GM12878 (cell line): ENCODE measurements at regions not wholly inside any gene's neighbourhood (a gene's known extent, or its start where the extent isn't known, plus 50 kb on each side); places are given as distances from the start of the nearest gene placed in this dataset.

Experiments used
- ATAC-seq: fragments of 200-7000 bp; cut with Tn5 transposase; 3 replicates; pipeline ENCODE4 v1.9.1; 2020; ENCODE audit warnings: mild to moderate bottlenecking, moderate library complexity
- BruUV-seq: library from RNA; stranded (reverse); fragments of 400-500 nt; replicated peaks from 2 replicates; lab custom pipeline; 2021; lab: Mats Ljungman, UMichigan
- CTCF ChIA-PET: fragments of 300-600 bp; sonication (Branson Sonifier 250); formaldehyde crosslinking; extraction: SDS; loops from one replicate; lab custom pipeline; 2021; ENCODE audit warnings: inconsistent platforms; lab: Yijun Ruan, JAX
- POLR2A ChIA-PET: fragments of 350-600 bp; formaldehyde crosslinking; extraction: SDS; loops from one replicate; lab custom pipeline; 2021; ENCODE audit warnings: inconsistent platforms; lab: Charles Lee
- RAD21 ChIA-PET: fragments of 300-600 bp; sonication (Branson Sonifier 250); formaldehyde crosslinking; loops from one replicate; lab custom pipeline; 2023; ENCODE audit warnings: antibody characterized with exemption; ENCODE audit not compliant: unreplicated experiment; lab: Charles Lee
- SMC1A ChIA-PET: fragments of 300-600 bp; sonication (Branson Sonifier 250); formaldehyde crosslinking; loops from one replicate; lab custom pipeline; 2023; ENCODE audit not compliant: unreplicated experiment, uncharacterized antibody; lab: Charles Lee
- DNase-seq: peaks from one replicate; pipeline ENCODE4 v3.0.0-alpha.2; 2011; ENCODE audit warnings: low read depth, low spot score
- FAIRE-seq: peaks from 3 replicates; lab custom pipeline; 2011; peaks lifted over from hg19 to GRCh38; lab: Jason Lieb, UNC
- H2AFZ ChIP-seq: 2 replicates; pipeline ENCODE4 v1.6.0; 2011; ENCODE audit warnings: low read depth, low read length, control low read depth; ENCODE audit not compliant: control insufficient read depth
- H3K27ac ChIP-seq: 2 replicates; pipeline ENCODE4 v1.5.1; 2011; ENCODE audit warnings: control low read depth; ENCODE audit not compliant: control insufficient read depth, insufficient read depth
- H3K27me3 ChIP-seq, 2 experiments: replicated peaks in 1 of 2; 2 replicates each; pipeline versions ENCODE4 v1.6.0 to v1.6.1; 2011; ENCODE audit warnings: low read length in 1 of 2; ENCODE audit not compliant: control insufficient read depth in 2 of 2, insufficient read depth in 2 of 2
- H3K36me3 ChIP-seq, 2 experiments: 2 replicates each; pipeline ENCODE4 v1.5.1; 2011; ENCODE audit warnings: low read length in 1 of 2; ENCODE audit not compliant: control insufficient read depth in 2 of 2, insufficient read depth in 2 of 2
- H3K4me1 ChIP-seq: 2 replicates; pipeline ENCODE4 v1.6.1; 2011; ENCODE audit warnings: mild to moderate bottlenecking, low read length, moderate library complexity, mixed read lengths; ENCODE audit not compliant: control insufficient read depth, insufficient read depth
- H3K4me2 ChIP-seq: 2 replicates; pipeline ENCODE4 v1.6.0; 2011; ENCODE audit warnings: control low read depth; ENCODE audit not compliant: control insufficient read depth, insufficient read depth
- H3K4me3 ChIP-seq: fragments of 200-600 bp; sonication (generic); 2 replicates; pipeline ENCODE4 v1.5.1; 2016
- H3K79me2 ChIP-seq: 2 replicates; pipeline ENCODE4 v1.6.0; 2011; ENCODE audit warnings: low read length; ENCODE audit not compliant: control insufficient read depth, insufficient read depth
- H3K9ac ChIP-seq: 2 replicates; pipeline ENCODE4 v1.8.0; 2011; ENCODE audit warnings: low read length, control low read depth, mixed read lengths; ENCODE audit not compliant: control insufficient read depth, insufficient read depth
- H3K9me3 ChIP-seq: replicated peaks from 3 replicates; pipeline ENCODE4 v1.5.1; 2011; ENCODE audit warnings: mild to moderate bottlenecking, low read length; ENCODE audit not compliant: control insufficient read depth, insufficient read depth
- H4K20me1 ChIP-seq: 2 replicates; pipeline ENCODE4 v1.6.0; 2011; ENCODE audit not compliant: control insufficient read depth, insufficient read depth
- ATF2 ChIP-seq: IDR thresholded peaks from 2 replicates; pipeline ENCODE4 v1.6.1; 2012; ENCODE audit warnings: low read length, inconsistent platforms
- CBX5 ChIP-seq: sonication (generic); IDR thresholded peaks from 2 replicates; pipeline ENCODE4 v1.6.1; 2016; ENCODE audit warnings: low read depth, moderate library complexity, mild to moderate bottlenecking, inconsistent platforms
- E2F8 ChIP-seq: fragments of 450-650 bp; IDR thresholded peaks from 2 replicates; pipeline ENCODE4 v1.6.1; 2018; ENCODE audit warnings: mild to moderate bottlenecking, low read depth, moderate library complexity; ENCODE audit not compliant: partially characterized antibody
- IRF3 ChIP-seq: fragments of 450-650 bp; IDR thresholded peaks from 2 replicates; pipeline ENCODE4 v1.6.1; 2014; ENCODE audit warnings: mild to moderate bottlenecking
- LARP7 ChIP-seq: fragments of 450-650 bp; IDR thresholded peaks from 2 replicates; pipeline ENCODE4 v1.6.1; 2017; ENCODE audit warnings: mild to moderate bottlenecking
- NBN ChIP-seq: fragments of 450-650 bp; IDR thresholded peaks from 2 replicates; pipeline ENCODE4 v1.6.1; 2016
- POLR2AphosphoS5 ChIP-seq: IDR thresholded peaks from 2 replicates; pipeline ENCODE4 v1.6.1; 2011; ENCODE audit warnings: mild to moderate bottlenecking, low read length, inconsistent platforms
- POU2F2 ChIP-seq: IDR thresholded peaks from 3 replicates; pipeline ENCODE4 v1.6.1; 2011; ENCODE audit warnings: low read depth, mild to moderate bottlenecking, low read length, borderline replicate concordance
- SREBF2 ChIP-seq: IDR thresholded peaks from 2 replicates; pipeline ENCODE4 v1.6.1; 2012; ENCODE audit warnings: mild to moderate bottlenecking, low read length
- TCF3 ChIP-seq: IDR thresholded peaks from 2 replicates; pipeline ENCODE4 v1.6.1; 2012; ENCODE audit warnings: low read depth, mild to moderate bottlenecking, low read length, borderline replicate concordance; ENCODE audit not compliant: insufficient read depth
- ZNF217 ChIP-seq: fragments of 450-650 bp; IDR thresholded peaks from 2 replicates; pipeline ENCODE4 v1.6.1; 2017; ENCODE audit warnings: antibody characterized with exemption, mild to moderate bottlenecking
- ZNF274 ChIP-seq: IDR thresholded peaks from one replicate; pipeline ENCODE4 v1.8.0; 2011; ENCODE audit not compliant: insufficient read length, insufficient read depth
- ZNF384 ChIP-seq: IDR thresholded peaks from 2 replicates; pipeline ENCODE4 v1.6.1; 2012; ENCODE audit warnings: low read depth, mild to moderate bottlenecking, low read length, improper control_type of control experiment, borderline replicate concordance
- WGBS: methylation state at CpG from one replicate; pipeline ENCODE4 v1.1.6; 2016; ENCODE audit warnings: low lambda C conversion rate; ENCODE audit not compliant: insufficient replicate concordance, insufficient coverage; ENCODE audit errors: missing lambda C conversion rate; 5-methylcytosine and 5-hydroxymethylcytosine counted together
- in situ Hi-C: fragments of 300-500 bp; cut with MboI; formaldehyde crosslinking; loops from 9 replicates; pipeline ENCODE4 v1.14.3; 2018; ENCODE audit warnings: mixed read lengths
- intact Hi-C: fragments of 100-400 bp; cut with micrococcal nuclease; formaldehyde crosslinking; loops from one replicate; pipeline ENCODE4 v1.14.2; 2022; ENCODE audit not compliant: unreplicated experiment

- in situ Hi-C loops (no loop called here), intact Hi-C loops (no loop called here)
- Histone ChIP-seq H3K27me3 (peaks cover 0 to 3% of the 10 kb centered on the region in 2 experiments; a peak in 2 of 4 replicates), H3K79me2 (no peaks in the 10 kb centered on the region), H3K4me1 (no peaks in the 10 kb centered on the region), H3K36me3 (no peaks in the 10 kb centered on the region), H3K4me3 (no peak overlapping the region), H3K9ac (no peak overlapping the region), H3K9me3 (no peaks in the 10 kb centered on the region), H3K4me2 (no peak overlapping the region), H4K20me1 (no peaks in the 10 kb centered on the region), H3K27ac (no peak overlapping the region), H2AFZ (no peak overlapping the region)
- 2% methylated on average over 14 of the region's 15 CpGs for WGBS
- ATAC-seq, result no peak
- FAIRE-seq, result no peak
- ChIA-PET SMC1A (no interaction called here), CTCF (interaction anchor here (0.7 kb wide), 1 partner anchor 1846 kb away, joined by 3 read pairs; no protein-coding TSS in a partner anchor), POLR2A (no interaction called here), RAD21 (no interaction called here)
- BruUV-seq, result no TSS peak
- DNase-seq, result no peak
- TF ChIP-seq ZNF384, result no peak
- TF ChIP-seq SREBF2, result no peak
- TF ChIP-seq ZNF274, result no peak
- TF ChIP-seq CBX5, result no peak
- TF ChIP-seq LARP7, result no peak
- no peak for TF ChIP-seq TCF3
- no peak for TF ChIP-seq ZNF217
These were observed 257.6 kb upstream of the RAB6C start for GRCh38 chr2:129721846-129722245.

GRCh38 chr2:129722306-129723019 is 257.0 kb upstream of the RAB6C start:
- Histone ChIP-seq H3K79me2 (no peaks in the 10 kb centered on the region), H4K20me1 (no peaks in the 10 kb centered on the region), H3K4me3 (no peak overlapping the region), H3K27me3 (peaks cover 0 to 3% of the 10 kb centered on the region in 2 experiments; a peak in 2 of 4 replicates), H3K4me2 (no peak overlapping the region), H3K9me3 (no peaks in the 10 kb centered on the region), H2AFZ (no peak overlapping the region), H3K36me3 (no peaks in the 10 kb centered on the region), H3K9ac (no peak overlapping the region), H3K27ac (no peak overlapping the region), H3K4me1 (no peaks in the 10 kb centered on the region)
- BruUV-seq, result no TSS peak
- intact Hi-C loops (no loop called here), in situ Hi-C loops (no loop called here)
- ATAC-seq (no peak), FAIRE-seq (no peak), DNase-seq (no peak)
- RAD21 ChIA-PET, result no interaction called here
- POLR2A ChIA-PET, result no interaction called here
- CTCF ChIA-PET, result interaction anchor here (0.7 kb wide), 2 partner anchors 45 to 1845 kb away, joined by 3 read pairs; no protein-coding TSS in a partner anchor
- SMC1A ChIA-PET, result no interaction called here
- WGBS, result 44% methylated on average over 20 of the region's 20 CpGs
- TF ChIP-seq NBN (no peak), ATF2 (no peak), IRF3 (no peak), E2F8 (no peak), POU2F2 (no peak), POLR2AphosphoS5 (no peak)
